GM20000 (cell line): ENCODE measurements at regions not wholly inside any gene's neighbourhood (a gene's known extent, or its start where the extent isn't known, plus 50 kb on each side); places are given as distances from the start of the nearest gene placed in this dataset.

Experiments used
- DNase-seq: peaks from one replicate; pipeline ENCODE4 v3.0.0; 2012; ENCODE audit warnings: low spot score
- TF ChIP-seq, protein P1 (sequence below): IDR thresholded peaks from 2 replicates; pipeline ENCODE4 v1.5.1; 2012; ENCODE audit warnings: mild to moderate bottlenecking, control low read depth; ENCODE audit errors: extremely low read depth, missing control alignments

DNA sequence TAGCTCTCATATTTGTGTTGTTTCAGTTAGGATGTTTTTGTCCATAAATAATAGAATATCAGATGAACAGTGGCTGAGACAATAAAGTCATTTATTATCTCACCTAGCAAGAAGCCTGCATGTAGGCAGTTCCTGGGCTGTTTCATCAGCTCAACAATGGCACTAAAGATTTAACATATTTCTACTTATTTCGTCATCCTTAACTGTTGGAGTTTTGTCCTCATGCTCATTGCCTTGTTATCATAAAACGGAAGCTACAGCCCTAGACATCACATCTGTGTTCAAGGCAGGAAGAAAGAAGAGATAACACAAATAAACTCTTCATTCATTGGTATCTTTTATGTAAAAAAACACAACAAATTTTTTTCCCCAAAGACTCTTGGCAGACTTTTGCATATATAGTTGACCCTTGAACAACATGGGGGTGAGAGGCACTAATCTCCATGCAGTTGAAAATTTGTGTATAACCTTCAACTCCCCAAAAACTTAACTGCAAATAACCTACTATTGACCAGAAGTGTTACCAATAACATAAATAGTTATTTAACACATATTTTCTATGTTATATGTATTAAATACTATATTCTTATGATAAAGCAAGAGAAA, 277.2 kb upstream of the ADRA1B start:
- DNase-seq, result no peak
- TF ChIP-seq, protein P1, sequence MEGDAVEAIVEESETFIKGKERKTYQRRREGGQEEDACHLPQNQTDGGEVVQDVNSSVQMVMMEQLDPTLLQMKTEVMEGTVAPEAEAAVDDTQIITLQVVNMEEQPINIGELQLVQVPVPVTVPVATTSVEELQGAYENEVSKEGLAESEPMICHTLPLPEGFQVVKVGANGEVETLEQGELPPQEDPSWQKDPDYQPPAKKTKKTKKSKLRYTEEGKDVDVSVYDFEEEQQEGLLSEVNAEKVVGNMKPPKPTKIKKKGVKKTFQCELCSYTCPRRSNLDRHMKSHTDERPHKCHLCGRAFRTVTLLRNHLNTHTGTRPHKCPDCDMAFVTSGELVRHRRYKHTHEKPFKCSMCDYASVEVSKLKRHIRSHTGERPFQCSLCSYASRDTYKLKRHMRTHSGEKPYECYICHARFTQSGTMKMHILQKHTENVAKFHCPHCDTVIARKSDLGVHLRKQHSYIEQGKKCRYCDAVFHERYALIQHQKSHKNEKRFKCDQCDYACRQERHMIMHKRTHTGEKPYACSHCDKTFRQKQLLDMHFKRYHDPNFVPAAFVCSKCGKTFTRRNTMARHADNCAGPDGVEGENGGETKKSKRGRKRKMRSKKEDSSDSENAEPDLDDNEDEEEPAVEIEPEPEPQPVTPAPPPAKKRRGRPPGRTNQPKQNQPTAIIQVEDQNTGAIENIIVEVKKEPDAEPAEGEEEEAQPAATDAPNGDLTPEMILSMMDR, result no peak

DNA sequence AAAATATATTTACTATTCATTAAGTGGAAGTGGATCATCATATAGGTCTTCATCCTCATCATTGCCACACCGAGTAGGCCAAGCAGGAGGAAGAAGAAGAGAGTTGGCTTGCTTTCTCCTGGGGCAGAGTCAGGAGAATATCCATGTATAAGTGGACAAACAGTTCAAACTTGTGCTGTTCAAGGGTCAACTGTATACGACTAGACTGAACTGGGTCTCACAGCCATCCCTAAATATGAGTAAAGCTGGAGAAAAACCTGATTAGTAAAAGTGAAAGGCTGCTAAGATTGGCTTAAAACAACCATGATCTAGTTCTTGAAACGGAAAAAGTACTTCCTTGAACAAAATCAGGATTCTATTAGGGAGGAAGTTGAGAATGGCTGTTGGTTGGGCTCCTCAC, 276.7 kb upstream of the ADRA1B start:
- DNase-seq, result no peak
- TF ChIP-seq, protein P1, result no peak

DNA sequence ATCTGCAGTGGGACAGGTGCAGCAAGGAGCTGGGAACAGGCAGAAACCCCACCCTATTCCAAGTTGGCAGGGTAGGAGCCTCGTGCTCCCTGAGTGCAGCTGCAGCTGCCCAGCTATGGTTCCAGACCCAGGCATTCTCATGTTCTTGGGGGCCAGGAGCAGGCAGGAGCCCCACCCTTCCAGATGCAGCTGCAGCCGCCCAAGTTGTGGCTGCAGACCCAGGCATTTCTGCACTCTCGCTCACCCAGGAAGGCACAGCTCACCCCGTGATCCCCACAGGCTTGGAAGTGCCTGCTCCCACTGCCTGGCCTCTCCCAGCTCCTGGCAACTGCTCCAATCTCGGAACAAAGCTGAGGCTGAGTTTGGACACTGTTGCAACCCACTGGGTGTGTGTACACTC, 275.8 kb upstream of the ADRA1B start:
- TF ChIP-seq, protein P1, result no peak

DNA sequence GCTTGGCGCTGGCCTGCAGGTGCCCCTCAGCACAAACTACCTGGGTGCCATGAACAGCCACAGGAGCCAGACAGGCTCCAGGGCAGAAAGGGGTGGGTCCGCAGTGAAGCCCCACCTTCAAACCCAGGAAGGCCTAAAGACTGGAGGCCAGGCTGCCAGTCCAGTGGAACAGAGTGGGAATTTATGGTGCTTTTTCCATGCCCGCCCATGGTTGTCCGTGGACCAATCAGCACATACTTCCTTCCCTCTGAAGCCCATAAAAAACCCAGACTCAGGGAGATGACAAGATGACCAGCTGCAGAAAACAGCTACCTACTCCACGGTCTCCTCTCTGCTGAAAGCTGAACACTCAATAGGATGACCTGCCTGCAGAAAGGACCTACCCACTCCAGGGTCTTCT, 275.4 kb upstream of the ADRA1B start:
- DNase-seq, result no peak
- TF ChIP-seq, protein P1, result no peak

More for the DNA sequence above, 275.8 kb upstream of the ADRA1B start:
- no peak for DNase-seq

DNA sequence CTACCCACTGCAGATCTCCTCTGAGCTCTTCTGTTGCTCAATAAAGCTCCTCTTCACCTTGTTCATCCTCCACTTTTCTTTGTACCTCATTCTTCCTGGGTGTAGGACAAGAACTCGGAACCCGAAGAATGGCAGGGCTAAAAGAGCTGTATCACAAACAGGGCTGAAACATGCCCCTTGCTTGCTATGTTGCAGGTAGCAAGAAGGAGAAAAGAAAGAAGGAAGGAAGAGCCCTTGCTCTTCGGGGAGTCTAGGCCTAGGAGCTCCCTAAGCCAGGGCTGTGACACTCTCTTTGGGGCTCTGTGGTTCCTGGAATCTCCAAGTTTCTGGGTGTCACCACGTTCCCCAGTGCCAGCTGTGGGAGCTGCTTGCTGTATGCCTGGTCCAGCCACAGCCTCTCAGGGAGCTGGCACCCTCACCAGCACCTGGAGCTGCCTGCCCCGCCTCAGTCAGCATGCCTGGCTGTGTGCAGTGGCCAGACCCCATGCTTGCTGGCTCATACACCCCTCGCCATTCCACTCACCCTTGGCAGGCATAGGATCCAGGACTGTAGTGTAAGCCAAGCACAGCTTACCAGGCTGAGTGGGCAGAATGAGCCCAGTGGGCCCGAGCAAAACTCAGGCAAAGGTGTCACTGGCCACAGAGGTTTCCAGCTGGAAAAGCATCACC, 274.8 kb upstream of the ADRA1B start:
- TF ChIP-seq, protein P1, result no peak
- DNase-seq, result no peak

DNA sequence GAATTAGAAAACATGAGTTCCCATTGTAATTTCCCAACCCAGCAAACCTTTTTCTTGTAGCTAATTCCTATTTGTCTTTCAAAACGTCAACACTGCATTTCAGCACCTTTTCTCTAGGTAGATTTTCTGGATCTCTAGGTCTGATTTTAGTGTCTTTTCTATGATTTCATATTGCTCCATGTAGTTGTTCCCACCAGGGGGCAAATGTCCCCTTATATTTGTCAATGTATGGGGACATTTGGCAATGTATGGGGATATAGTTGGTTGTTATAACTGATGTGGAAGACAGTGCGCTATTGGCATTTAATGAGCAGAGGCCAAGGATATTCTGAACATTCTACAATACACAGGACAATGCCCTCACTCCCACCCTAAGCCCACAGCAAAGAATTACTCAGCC, 273.9 kb upstream of the ADRA1B start:
- TF ChIP-seq, protein P1, result no peak
- no peak for DNase-seq

DNA sequence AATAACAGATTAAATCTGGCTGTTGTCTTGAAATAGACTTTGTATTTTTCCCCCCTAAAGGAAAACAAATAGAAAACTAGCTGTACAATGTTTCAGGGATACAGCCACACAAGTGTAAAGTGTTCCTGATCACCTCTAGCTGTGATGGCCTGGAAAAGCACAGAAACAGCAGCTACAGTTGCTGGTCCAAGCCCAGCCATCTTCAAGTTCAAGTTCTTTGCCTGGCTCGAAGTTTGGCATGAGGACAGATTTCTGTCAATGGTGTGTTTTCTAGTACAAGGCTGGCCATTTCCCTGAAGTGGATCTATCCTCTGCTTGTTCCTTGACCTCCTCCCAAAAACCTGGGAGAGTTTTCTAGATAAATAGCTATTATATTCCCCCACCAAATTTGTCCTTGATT, 272.2 kb upstream of the ADRA1B start:
- TF ChIP-seq, protein P1, result no peak
- no peak for DNase-seq
